ENCODE measurements at regions not wholly inside any gene's neighbourhood (a gene's known extent, or its start where the extent isn't known, plus 50 kb on each side); places are given as distances from the start of the nearest gene placed in this dataset.

DNA sequence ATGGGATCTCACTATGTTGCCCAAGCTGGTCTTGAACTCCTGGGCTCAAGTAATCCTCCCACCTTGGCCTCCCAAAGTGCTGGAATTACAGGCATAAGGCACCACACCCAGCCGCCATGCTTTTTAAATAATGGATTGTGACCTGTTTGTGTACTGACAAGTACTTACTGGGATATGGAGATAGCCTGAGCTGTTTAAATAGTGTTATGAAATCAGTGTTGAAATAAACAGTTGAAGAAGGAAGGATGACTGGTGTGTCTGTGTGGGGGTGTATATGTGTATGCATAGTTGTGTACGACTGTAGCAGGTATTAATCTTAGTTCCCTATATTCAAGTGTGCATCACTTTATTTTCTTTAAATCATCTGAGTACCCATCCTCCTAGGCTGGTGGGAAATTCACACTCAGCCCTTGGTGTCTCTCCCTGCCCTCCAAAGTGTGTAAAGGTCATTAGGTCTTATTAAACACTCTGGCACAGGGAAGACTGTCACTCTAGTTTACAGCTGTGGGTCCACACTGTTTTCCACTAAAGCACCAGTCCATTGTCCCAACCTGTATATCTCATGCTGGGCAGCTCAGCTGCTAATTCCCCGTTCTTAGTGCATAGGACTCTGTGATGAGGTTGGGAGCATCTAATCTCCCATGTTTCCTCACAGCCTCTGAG lies 91.0 kb downstream of the SNX18 start:
- no peak for TF ChIP-seq POLR2AphosphoS5 (IDR thresholded peaks at IDR 0.05; ENCODE audit: low read depth, low read length)
- no peak for TF ChIP-seq TAF1 (IDR thresholded peaks at IDR 0.05; ENCODE audit: borderline replicate concordance, low read depth, low read length)
- TF ChIP-seq POLR2A (IDR thresholded peaks at IDR 0.05; ENCODE audit: low read depth, low read length): no peak
- DNase-seq (ENCODE audit: insufficient read length) (no peak), FAIRE-seq (no peak)

- TF ChIP-seq POLR2AphosphoS5 (IDR thresholded peaks at IDR 0.05; ENCODE audit: low read depth, low read length) (no peak), POLR2A (IDR thresholded peaks at IDR 0.05; ENCODE audit: low read depth, low read length) (no peak), TAF1 (IDR thresholded peaks at IDR 0.05; ENCODE audit: borderline replicate concordance, low read depth, low read length) (no peak)
- no peak for DNase-seq (ENCODE audit: insufficient read length)
- FAIRE-seq: no peak
Observed at GRCh38 chr5:54607006-54607405, 89.4 kb downstream of the SNX18 start.

DNA sequence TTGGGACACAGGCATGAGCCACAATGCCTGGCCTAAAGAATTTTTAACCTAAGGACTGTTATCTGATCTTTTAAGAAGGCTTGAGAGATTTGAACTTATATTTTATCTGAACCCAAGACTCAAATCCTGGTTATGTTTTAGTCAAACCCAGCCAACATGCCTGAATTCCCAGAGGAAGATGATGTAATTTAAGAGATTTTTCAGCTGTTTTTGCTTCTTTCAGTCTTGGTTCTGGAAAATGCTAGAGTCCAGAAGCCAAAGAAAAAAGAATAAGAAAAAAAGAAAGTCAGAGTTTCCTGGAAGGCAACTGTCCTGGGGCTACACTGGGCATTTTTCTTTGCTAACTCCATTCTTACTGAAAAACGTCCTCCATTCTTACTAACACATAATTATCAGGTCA lies 85.8 kb downstream of the SNX18 start:
- FAIRE-seq: no peak
- no peak for DNase-seq (ENCODE audit: insufficient read length)
- no peak for TF ChIP-seq POLR2AphosphoS5 (IDR thresholded peaks at IDR 0.05; ENCODE audit: low read depth, low read length)
- no peak for TF ChIP-seq TAF1 (IDR thresholded peaks at IDR 0.05; ENCODE audit: borderline replicate concordance, low read depth, low read length)
- TF ChIP-seq POLR2A (IDR thresholded peaks at IDR 0.05; ENCODE audit: low read depth, low read length): no peak

- no peak for TF ChIP-seq POLR2A (IDR thresholded peaks at IDR 0.05; ENCODE audit: low read depth, low read length)
- TF ChIP-seq POLR2AphosphoS5 (IDR thresholded peaks at IDR 0.05; ENCODE audit: low read depth, low read length): no peak
- TF ChIP-seq TAF1 (IDR thresholded peaks at IDR 0.05; ENCODE audit: borderline replicate concordance, low read depth, low read length): no peak
- DNase-seq (ENCODE audit: insufficient read length): no peak
- no peak for FAIRE-seq
Observed at GRCh38 chr5:54602475-54602874, 84.9 kb downstream of the SNX18 start.

GRCh38 chr5:54601411-54602230 lies 84.1 kb downstream of the SNX18 start:
- FAIRE-seq (no peak), DNase-seq (ENCODE audit: insufficient read length) (no peak)

More at GRCh38 chr5:54601411-54602230, 84.1 kb downstream of the SNX18 start:
- TF ChIP-seq TAF1 (IDR thresholded peaks at IDR 0.05; ENCODE audit: borderline replicate concordance, low read depth, low read length): no peak
- TF ChIP-seq POLR2AphosphoS5 (IDR thresholded peaks at IDR 0.05; ENCODE audit: low read depth, low read length): no peak
- no peak for TF ChIP-seq POLR2A (IDR thresholded peaks at IDR 0.05; ENCODE audit: low read depth, low read length)

All from GM12892 (cell line).